ENCODE measurements at regions not wholly inside any gene's neighbourhood (a gene's known extent, or its start where the extent isn't known, plus 50 kb on each side); places are given as distances from the start of the nearest gene placed in this dataset.

DNA sequence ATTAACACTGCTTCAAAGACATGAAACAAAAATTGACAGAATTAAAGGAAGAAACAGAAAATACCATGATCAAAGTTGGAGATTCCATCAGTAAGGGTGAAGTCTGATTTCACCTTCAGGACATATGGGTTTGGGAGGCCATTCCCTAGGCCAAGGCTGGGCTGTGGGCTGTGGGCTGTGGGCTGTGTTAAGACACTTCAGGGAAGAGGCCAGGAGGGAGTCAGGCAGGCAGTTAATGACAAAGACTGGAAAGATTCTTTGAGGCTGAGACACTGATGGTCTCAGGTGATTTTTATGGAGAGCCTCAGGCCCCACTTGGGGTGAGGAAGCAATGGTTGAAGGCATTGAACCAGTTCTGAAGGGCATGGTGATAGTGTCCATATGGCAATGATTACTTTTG is 57.5 kb downstream of the MAGEF1 start:
- no peaks in the 10 kb centered on the region for H3K9me3 ChIP-seq
- no peaks in the 10 kb centered on the region for H3K27me3 ChIP-seq
- H3K4me1 ChIP-seq: peaks cover 0 to 25% (median 5%) of the 10 kb centered on the region in 4 donors
- no peak overlapping the region for H3K4me3 ChIP-seq
- H3K27ac ChIP-seq: no peak overlapping the region
- H3K36me3 ChIP-seq: no peaks in the 10 kb centered on the region
- no peak for DNase-seq (ENCODE audit: low spot score in 2 of 2)
- TF ChIP-seq, protein P1, sequence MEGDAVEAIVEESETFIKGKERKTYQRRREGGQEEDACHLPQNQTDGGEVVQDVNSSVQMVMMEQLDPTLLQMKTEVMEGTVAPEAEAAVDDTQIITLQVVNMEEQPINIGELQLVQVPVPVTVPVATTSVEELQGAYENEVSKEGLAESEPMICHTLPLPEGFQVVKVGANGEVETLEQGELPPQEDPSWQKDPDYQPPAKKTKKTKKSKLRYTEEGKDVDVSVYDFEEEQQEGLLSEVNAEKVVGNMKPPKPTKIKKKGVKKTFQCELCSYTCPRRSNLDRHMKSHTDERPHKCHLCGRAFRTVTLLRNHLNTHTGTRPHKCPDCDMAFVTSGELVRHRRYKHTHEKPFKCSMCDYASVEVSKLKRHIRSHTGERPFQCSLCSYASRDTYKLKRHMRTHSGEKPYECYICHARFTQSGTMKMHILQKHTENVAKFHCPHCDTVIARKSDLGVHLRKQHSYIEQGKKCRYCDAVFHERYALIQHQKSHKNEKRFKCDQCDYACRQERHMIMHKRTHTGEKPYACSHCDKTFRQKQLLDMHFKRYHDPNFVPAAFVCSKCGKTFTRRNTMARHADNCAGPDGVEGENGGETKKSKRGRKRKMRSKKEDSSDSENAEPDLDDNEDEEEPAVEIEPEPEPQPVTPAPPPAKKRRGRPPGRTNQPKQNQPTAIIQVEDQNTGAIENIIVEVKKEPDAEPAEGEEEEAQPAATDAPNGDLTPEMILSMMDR (IDR thresholded peaks at IDR 0.05): no peak
- TF ChIP-seq POLR2A (IDR thresholded peaks at IDR 0.05): no peak
- no peak for TF ChIP-seq EP300 (IDR thresholded peaks at IDR 0.05)

DNA sequence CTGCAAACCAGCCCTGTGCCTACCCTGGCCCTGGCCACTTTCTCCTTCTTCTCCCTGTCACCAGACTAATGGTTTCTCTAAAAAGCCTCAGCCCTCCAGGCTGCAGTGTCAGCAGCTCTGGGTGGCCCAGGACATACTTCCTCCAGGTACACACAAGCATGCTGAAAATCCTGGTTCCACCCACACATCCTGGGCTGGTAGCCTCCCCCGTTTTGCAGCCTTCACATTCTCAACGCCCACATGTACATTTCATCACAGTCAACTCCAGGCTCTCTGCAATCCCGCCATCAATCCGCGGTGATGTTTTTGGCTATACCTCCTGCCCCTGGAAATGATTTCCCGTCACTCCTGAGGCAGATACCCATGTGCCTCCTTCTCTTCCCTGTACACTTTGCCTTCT is 59.4 kb downstream of the MAGEF1 start:
- H3K9me3 ChIP-seq: no peaks in the 10 kb centered on the region
- DNase-seq (ENCODE audit: low spot score in 2 of 2): no peak
- H3K36me3 ChIP-seq: no peaks in the 10 kb centered on the region
- H3K4me1 ChIP-seq: peaks cover 0 to 13% (median 5%) of the 10 kb centered on the region in 4 donors
- no peak overlapping the region for H3K27ac ChIP-seq
- H3K27me3 ChIP-seq: no peaks in the 10 kb centered on the region
- no peak for TF ChIP-seq POLR2A (IDR thresholded peaks at IDR 0.05)
- no peak overlapping the region for H3K4me3 ChIP-seq
- 75 to 84% methylated on average over 6 of the region's 6 CpGs for WGBS, 2 donors

DNA sequence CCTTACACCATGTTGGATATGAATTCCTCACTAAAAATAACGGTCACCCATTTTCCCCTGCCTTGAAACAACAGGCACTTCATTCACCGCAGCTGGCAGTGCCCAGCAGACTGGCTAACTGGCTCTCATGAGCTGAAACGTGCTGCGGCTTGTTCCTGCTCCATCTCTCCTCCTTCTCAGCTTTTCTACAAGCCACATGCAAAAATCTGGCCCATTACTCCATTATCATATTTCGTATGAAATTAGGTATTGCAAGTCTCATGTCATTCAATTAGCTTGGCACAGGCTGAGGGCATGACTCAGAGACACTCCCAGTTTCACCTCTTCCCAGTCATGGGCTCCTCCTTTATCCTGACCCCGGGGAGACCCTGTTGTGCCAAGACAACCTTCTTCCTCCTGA is 60.0 kb downstream of the MAGEF1 start:
- no peak for DNase-seq (ENCODE audit: low spot score in 2 of 2)
- Histone ChIP-seq H3K27ac (no peak overlapping the region), H3K27me3 (no peaks in the 10 kb centered on the region), H3K4me1 (peaks cover 0 to 11% (median 4%) of the 10 kb centered on the region in 4 donors), H3K9me3 (no peaks in the 10 kb centered on the region), H3K36me3 (no peaks in the 10 kb centered on the region), H3K4me3 (no peak overlapping the region)
- 58 to 59% methylated on average over 6 of the region's 6 CpGs for whole genome bisulfite sequencing, 2 donors
- TF ChIP-seq EP300 (IDR thresholded peaks at IDR 0.05) (no peak), POLR2A (IDR thresholded peaks at IDR 0.05) (no peak)
- TF ChIP-seq, protein P1 (IDR thresholded peaks at IDR 0.05): no peak

DNA sequence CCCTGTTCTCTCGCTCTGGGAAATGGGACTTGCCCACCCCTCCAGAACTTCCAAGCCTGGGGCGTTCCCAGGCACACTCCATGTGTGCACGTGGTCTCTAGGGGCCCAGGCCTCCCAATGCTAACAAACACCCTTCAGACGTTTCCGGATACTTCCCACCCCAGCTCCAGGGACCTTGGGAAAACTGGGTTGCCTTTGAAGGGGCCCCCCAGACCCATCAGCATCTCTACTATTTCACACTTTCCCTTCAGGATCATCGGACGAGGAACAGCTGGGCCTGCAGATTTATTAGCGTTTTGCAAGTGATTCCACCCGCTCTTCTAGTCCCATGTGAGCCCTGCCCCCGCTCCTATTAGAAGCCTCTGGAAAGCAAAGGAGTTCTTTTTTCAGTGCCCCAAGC is 63.2 kb downstream of the MAGEF1 start:
- H3K4me1 ChIP-seq: peaks cover 0 to 3% (median 0%) of the 10 kb centered on the region in 4 donors
- WGBS, 2 donors: 60 to 62% methylated on average over 8 to 10 of the region's 10 CpGs
- H3K36me3 ChIP-seq: no peaks in the 10 kb centered on the region
- no peak overlapping the region for H3K27ac ChIP-seq
- no peak overlapping the region for H3K4me3 ChIP-seq
- no peaks in the 10 kb centered on the region for H3K9me3 ChIP-seq
- H3K27me3 ChIP-seq: no peaks in the 10 kb centered on the region
- TF ChIP-seq POLR2A (IDR thresholded peaks at IDR 0.05) (no peak), EP300 (IDR thresholded peaks at IDR 0.05) (no peak)
- TF ChIP-seq, protein P1 (IDR thresholded peaks at IDR 0.05): no peak
- DNase-seq (ENCODE audit: low spot score in 2 of 2): no peak

DNA sequence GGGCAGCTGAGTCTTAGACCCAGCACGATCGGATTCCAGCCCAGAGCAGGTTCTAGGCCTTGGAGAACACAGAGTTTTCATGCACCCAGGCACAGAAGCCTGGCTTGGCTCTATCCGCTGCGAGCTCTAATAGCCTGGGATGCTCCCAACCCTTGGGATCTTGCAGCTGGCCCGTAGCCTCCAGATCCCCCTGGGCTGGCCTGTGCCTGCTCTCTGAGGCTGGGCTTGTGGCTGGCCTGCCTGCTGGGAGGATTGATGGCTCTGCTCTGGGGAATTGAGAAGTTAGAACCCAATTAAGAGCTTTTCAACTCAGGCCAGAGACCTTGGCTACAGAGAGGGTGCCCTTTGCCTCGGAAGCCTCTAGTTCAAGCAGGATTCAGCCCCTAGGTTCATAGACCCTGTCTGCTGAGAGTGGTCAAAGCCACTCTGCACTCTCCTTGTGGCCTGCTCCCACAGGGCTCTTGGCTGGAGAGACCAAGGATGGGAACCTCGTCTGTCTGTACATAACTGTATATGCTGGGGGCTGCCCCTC is 64.4 kb downstream of the MAGEF1 start:
- H3K4me1 ChIP-seq: peaks cover 0 to 3% (median 0%) of the 10 kb centered on the region in 4 donors
- no peak for DNase-seq (ENCODE audit: low spot score in 2 of 2)
- no peak for TF ChIP-seq POLR2A (IDR thresholded peaks at IDR 0.05)
- H3K9me3 ChIP-seq: no peaks in the 10 kb centered on the region
- no peak overlapping the region for H3K4me3 ChIP-seq
- WGBS, 2 donors: 84 to 88% methylated on average over 6 to 7 of the region's 7 CpGs
- H3K27me3 ChIP-seq: no peaks in the 10 kb centered on the region
- no peak overlapping the region for H3K27ac ChIP-seq
- H3K36me3 ChIP-seq: no peaks in the 10 kb centered on the region

DNA sequence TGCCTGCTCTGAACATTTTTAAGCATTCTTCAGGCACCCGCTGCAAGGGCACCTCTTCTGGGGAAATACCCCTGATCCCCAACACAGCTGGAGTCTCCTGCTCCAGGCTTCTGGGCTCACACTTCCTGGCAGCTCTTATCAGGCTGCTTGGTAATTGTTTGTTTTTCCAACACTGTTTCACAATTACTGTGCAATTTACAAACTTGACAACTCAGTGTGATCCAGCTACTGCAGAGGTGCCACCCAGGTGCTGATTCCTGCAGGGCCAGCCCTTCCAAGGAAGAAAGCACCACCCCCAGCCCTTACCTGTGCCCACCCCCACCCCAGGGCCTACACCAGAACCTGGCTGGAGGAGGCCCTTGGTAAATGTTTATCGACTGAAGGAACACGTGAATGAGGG is 66.5 kb downstream of the MAGEF1 start:
- Histone ChIP-seq H3K4me1 (no peaks in the 10 kb centered on the region), H3K27ac (no peak overlapping the region), H3K9me3 (no peaks in the 10 kb centered on the region), H3K4me3 (no peak overlapping the region), H3K27me3 (no peaks in the 10 kb centered on the region), H3K36me3 (no peaks in the 10 kb centered on the region)
- TF ChIP-seq EP300 (IDR thresholded peaks at IDR 0.05) (no peak), POLR2A (IDR thresholded peaks at IDR 0.05) (no peak)
- TF ChIP-seq, protein P1 (IDR thresholded peaks at IDR 0.05): no peak
- DNase-seq (ENCODE audit: low spot score in 2 of 2): no peak
- 75 to 90% methylated on average over 3 of the region's 3 CpGs for WGBS, 2 donors
